Mucosa of descending colon (tissue), 3 donors: ENCODE measurements at regions not wholly inside any gene's neighbourhood (a gene's known extent, or its start where the extent isn't known, plus 50 kb on each side); places are given as distances from the start of the nearest gene placed in this dataset.

Experiments
- ATAC-seq: fragments of 200-7000 bp; cut with Tn5 transposase; one replicate; pipeline ENCODE4 v1.9.1; 2020; ENCODE audit warnings: mild to moderate bottlenecking, moderate library complexity
- DNase-seq, 3 donors: peaks; one replicate each; pipeline ENCODE4 v3.0.0-alpha.2; 2020
- H3K36me3 ChIP-seq: fragments of 200-600 bp; one replicate; pipeline ENCODE4 v1.8.0; 2021; ENCODE audit warnings: low read depth, mild to moderate bottlenecking
- H3K4me1 ChIP-seq: fragments of 200-600 bp; one replicate; pipeline ENCODE4 v1.8.0; 2021; ENCODE audit warnings: low read depth, mild to moderate bottlenecking
- H3K4me3 ChIP-seq: fragments of 200-600 bp; one replicate; pipeline ENCODE4 v1.8.0; 2021; ENCODE audit warnings: mild to moderate bottlenecking
- H3K9me3 ChIP-seq: fragments of 200-600 bp; one replicate; pipeline ENCODE4 v1.8.0; 2021; ENCODE audit warnings: mild to moderate bottlenecking
- intact Hi-C, 2 donors: fragments of 100-400 bp; cut with DNase I in 1 of 2; cut with micrococcal nuclease in 1 of 2; formaldehyde crosslinking; loops; one replicate each; pipeline versions ENCODE4 v1.11.0 to v1.11.1; 2022; cut with DNase I, micrococcal nuclease
- TF ChIP-seq, protein P1 (sequence below): fragments of 200-600 bp; IDR thresholded peaks from one replicate; pipeline ENCODE4 v1.8.0; 2022; ENCODE audit warnings: antibody characterized with exemption, mild to moderate bottlenecking
- donor health status: DM: no; HTN: no; CAD: no; lungs with moderate emphysema.
- donor health status: DM: no; HTN: no; CAD: no.
- donor health status: DM: no; HTN: yes; CAD: no.

DNA sequence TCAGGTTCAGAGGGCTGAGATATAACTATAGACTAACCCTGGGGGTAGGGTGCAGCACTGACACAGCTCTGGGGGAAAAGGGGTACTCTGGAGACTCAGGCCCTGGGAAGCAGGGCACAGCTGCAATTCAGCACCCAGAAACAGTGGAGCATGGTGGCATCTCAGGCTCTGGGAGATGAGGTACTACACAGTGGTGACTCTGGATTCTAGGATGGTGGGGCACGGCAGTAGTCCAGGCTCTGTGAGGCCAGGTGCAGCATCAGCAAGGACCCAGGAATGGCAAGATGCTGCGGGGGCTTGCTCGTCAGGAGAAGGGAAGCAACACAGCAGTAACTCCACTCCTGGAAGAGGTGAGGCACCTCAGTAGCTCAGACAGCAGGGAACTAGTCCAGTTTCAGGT lies 271.5 kb upstream of the MOCS1 start:
- Histone ChIP-seq H3K4me1 (no peaks in the 10 kb centered on the region), H3K4me3 (no peak overlapping the region), H3K36me3 (no peaks in the 10 kb centered on the region), H3K9me3 (peaks cover 8% of the 10 kb centered on the region)
- intact Hi-C loops: no loop called here
- ATAC-seq (no peak), DNase-seq (no peak)
- TF ChIP-seq, protein P1, sequence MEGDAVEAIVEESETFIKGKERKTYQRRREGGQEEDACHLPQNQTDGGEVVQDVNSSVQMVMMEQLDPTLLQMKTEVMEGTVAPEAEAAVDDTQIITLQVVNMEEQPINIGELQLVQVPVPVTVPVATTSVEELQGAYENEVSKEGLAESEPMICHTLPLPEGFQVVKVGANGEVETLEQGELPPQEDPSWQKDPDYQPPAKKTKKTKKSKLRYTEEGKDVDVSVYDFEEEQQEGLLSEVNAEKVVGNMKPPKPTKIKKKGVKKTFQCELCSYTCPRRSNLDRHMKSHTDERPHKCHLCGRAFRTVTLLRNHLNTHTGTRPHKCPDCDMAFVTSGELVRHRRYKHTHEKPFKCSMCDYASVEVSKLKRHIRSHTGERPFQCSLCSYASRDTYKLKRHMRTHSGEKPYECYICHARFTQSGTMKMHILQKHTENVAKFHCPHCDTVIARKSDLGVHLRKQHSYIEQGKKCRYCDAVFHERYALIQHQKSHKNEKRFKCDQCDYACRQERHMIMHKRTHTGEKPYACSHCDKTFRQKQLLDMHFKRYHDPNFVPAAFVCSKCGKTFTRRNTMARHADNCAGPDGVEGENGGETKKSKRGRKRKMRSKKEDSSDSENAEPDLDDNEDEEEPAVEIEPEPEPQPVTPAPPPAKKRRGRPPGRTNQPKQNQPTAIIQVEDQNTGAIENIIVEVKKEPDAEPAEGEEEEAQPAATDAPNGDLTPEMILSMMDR: no peak

DNA sequence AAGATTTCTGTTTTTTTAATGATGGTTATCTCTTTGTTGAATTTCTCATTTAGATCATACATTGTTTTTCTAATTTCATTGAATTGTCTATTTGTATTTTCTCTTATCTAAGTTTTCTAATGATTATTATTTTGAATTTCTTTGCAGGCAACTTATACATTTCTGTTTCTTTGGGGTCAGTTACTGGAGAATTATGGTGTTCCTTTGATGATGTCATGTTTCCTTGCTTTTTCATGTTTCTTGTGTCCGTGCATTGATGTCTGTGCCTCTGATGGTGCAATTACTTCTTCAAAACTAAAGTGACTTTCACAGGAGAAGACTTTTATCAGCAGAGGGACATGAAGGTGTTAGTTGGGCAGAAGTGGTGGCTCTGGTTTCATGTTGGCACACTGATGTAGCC lies 270.7 kb upstream of the MOCS1 start:
- no peak overlapping the region for H3K4me3 ChIP-seq
- no peaks in the 10 kb centered on the region for H3K4me1 ChIP-seq
- TF ChIP-seq, protein P1: no peak
- H3K36me3 ChIP-seq: no peaks in the 10 kb centered on the region
- ATAC-seq: no peak
- no peak for DNase-seq
- intact Hi-C loops: no loop called here
- H3K9me3 ChIP-seq: peaks cover 8% of the 10 kb centered on the region

DNA sequence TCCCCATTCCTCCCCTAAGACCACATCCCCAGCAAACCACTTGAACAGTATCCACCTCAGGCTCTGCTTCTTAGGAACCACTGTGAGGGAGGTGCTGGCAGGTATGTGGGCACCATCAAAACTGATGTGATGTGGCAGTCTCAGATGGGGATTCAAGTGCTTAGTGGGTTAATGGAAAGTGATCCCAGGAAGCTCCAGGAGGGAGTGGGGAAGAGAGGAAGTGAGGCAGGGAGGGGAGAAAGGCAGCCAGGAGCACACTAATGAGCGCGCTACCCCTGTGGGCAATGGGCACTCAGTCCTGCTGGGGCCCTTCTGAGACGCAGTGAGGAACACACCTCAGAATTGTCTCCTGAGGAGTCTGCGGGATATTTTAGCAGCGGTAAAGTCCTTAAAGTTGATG lies 263.1 kb upstream of the MOCS1 start:
- intact Hi-C loops: no loop called here
- no peaks in the 10 kb centered on the region for H3K4me1 ChIP-seq
- no peak for ATAC-seq
- DNase-seq: no peak
- TF ChIP-seq, protein P1: no peak
- no peaks in the 10 kb centered on the region for H3K9me3 ChIP-seq
- no peaks in the 10 kb centered on the region for H3K36me3 ChIP-seq
- H3K4me3 ChIP-seq: no peak overlapping the region

DNA sequence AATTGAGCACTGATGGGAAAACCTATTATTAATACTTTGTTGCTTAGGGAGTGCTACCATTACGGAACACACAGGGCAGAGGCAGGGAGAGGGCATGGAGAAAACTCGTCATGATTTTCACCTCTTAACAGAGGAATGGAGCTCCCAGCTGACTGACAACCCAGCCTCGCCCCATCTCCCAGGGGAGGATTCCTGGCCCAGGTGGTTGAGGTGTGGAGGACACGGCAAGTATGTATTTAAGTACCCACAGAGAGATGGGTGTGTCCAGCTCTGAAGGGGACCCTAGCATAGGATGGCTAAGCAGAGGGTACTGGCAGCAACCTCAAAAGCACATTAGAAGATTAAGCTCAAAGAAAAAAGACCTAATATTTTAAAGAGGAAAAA lies 261.9 kb upstream of the MOCS1 start:
- Histone ChIP-seq H3K9me3 (no peaks in the 10 kb centered on the region), H3K36me3 (no peaks in the 10 kb centered on the region), H3K4me1 (no peaks in the 10 kb centered on the region), H3K4me3 (no peak overlapping the region)
- DNase-seq (no peak), ATAC-seq (no peak)
- intact Hi-C loops: no loop called here
- TF ChIP-seq, protein P1: no peak

DNA sequence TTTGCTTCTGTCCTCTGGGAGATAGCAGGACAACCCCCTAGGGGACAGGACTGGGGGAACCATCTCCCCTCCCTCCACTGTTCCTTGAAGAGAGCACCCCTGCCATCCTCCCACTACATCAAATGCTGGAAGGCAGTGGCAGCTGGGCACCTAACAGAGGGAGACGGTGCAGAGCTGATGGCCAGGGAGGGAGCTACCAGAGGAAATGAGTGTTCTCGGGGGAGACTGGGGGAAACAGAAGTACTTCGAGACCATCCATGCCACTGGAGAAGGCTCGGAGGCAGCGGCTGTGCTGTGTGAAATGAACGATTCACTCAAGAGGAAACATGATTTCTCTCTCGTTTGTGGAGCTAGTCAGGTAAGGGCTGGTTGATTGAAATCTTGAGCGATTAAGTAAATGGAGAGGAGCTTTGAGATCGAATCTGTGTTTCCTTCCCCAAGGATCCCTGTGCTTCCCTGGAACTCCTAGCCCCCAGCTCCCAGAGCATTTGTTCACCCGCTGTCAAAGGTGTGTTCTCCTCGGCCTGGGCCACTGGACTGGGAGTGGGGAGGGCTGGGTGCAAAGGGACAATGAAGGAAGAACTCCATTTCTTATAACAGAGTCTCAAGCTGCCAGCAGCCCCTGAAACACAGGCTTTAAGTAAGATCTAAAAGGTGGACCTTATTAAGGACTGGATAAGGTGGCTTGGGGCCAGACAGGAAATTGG lies 261.3 kb upstream of the MOCS1 start:
- DNase-seq (no peak), ATAC-seq (no peak)
- no peak overlapping the region for H3K4me3 ChIP-seq
- intact Hi-C loops: no loop called here
- TF ChIP-seq, protein P1: no peak
- no peaks in the 10 kb centered on the region for H3K4me1 ChIP-seq
- H3K36me3 ChIP-seq: no peaks in the 10 kb centered on the region
- no peaks in the 10 kb centered on the region for H3K9me3 ChIP-seq
